IPS DF 4.7 (cell line): ENCODE measurements at regions not wholly inside any gene's neighbourhood (a gene's known extent, or its start where the extent isn't known, plus 50 kb on each side); places are given as distances from the start of the nearest gene placed in this dataset.
"Not testable (repeated sequence)": the region's sequence is repeated elsewhere in the genome, so short reads cannot be mapped to it uniquely, and the experiment has no call there.

Experiments
- DNase-seq: peaks from one replicate; pipeline ENCODE4 v3.0.0-alpha.2; 2013; ENCODE audit warnings: low spot score; ENCODE audit errors: extremely low read depth

GRCh38 chr16:46388354-46388753 is 232.8 kb downstream of the SHCBP1 start:
- DNase-seq: not testable (repeated sequence)

GRCh38 chr16:46387720-46388119 is 233.5 kb downstream of the SHCBP1 start:
- not testable (repeated sequence) for DNase-seq

- not testable (repeated sequence) for DNase-seq
Measured at GRCh38 chr16:46386805-46387620, 234.2 kb downstream of the SHCBP1 start.

GRCh38 chr16:46386110-46386771 is 234.9 kb downstream of the SHCBP1 start:
- DNase-seq: not testable (repeated sequence)

GRCh38 chr16:46384285-46385061 is 236.7 kb downstream of the SHCBP1 start:
- DNase-seq: not testable (repeated sequence)

- not testable (repeated sequence) for DNase-seq
Measured at GRCh38 chr16:46383581-46383980, 237.6 kb downstream of the SHCBP1 start.

- not testable (repeated sequence) for DNase-seq
Measured at GRCh38 chr16:46382791-46383541, 238.2 kb downstream of the SHCBP1 start.

- DNase-seq: not testable (repeated sequence)
Measured at GRCh38 chr16:46382079-46382478, 239.1 kb downstream of the SHCBP1 start.

GRCh38 chr16:46381344-46381743 is 239.8 kb downstream of the SHCBP1 start:
- DNase-seq: not testable (repeated sequence)
